ENCODE measurements at regions not wholly inside any gene's neighbourhood (a gene's known extent, or its start where the extent isn't known, plus 50 kb on each side); places are given as distances from the start of the nearest gene placed in this dataset.

- Histone ChIP-seq H3K9me3 (no peaks in the 10 kb centered on the region), H3K27me3 (no peaks in the 10 kb centered on the region), H3K4me1 (peaks cover 0 to 5% (median 0%) of the 10 kb centered on the region in 3 donors), H3K27ac (no peak overlapping the region), H3K36me3 (no peaks in the 10 kb centered on the region), H3K4me3 (no peak overlapping the region)
- ATAC-seq (peak in 1 of 4 donors; percentile 42), DNase-seq (no peak), FAIRE-seq (no peak)
- WGBS, 2 donors, result 72 to 75% methylated on average over 9 of the region's 9 CpGs
- TF ChIP-seq CTCF (IDR thresholded peaks at IDR 0.05), result peak in 2 of 4 donors; percentile 6 to 25
- intact Hi-C loops (cut with DNase I), result no loop called here
Observed at GRCh38 chr7:132656846-132657776, 80.8 kb upstream of the PLXNA4 start.

GRCh38 chr7:132656341-132656740 is 80.1 kb upstream of the PLXNA4 start:
- DNase-seq, result no peak
- no peaks in the 10 kb centered on the region for H3K36me3 ChIP-seq
- intact Hi-C loops (cut with DNase I), result no loop called here
- no peak for FAIRE-seq
- H3K27ac ChIP-seq, result no peak overlapping the region
- ATAC-seq, result no peak
- WGBS, 2 donors, result 90 to 92% methylated on average over 3 of the region's 3 CpGs
- TF ChIP-seq CTCF (IDR thresholded peaks at IDR 0.05), result no peak
- H3K4me3 ChIP-seq, result no peak overlapping the region
- no peaks in the 10 kb centered on the region for H3K27me3 ChIP-seq
- H3K4me1 ChIP-seq, result peaks cover 0 to 5% (median 0%) of the 10 kb centered on the region in 3 donors
- no peaks in the 10 kb centered on the region for H3K9me3 ChIP-seq

- Histone ChIP-seq H3K4me1 (peaks cover 0 to 5% (median 0%) of the 10 kb centered on the region in 3 donors), H3K9me3 (no peaks in the 10 kb centered on the region), H3K4me3 (peak overlapping the region in 1 of 4 donors; percentile 22), H3K27ac (no peak overlapping the region), H3K36me3 (no peaks in the 10 kb centered on the region), H3K27me3 (no peaks in the 10 kb centered on the region)
- TF ChIP-seq CTCF (IDR thresholded peaks at IDR 0.05), result no peak
- peak in 1 of 6 donors; percentile 17 for DNase-seq
- peak in 3 of 4 donors; percentile 57 to 61 (median 60) for ATAC-seq
- intact Hi-C loops (cut with DNase I), result no loop called here
- whole genome bisulfite sequencing, 2 donors, result 9 to 11% methylated on average over 13 of the region's 13 CpGs
- FAIRE-seq, result no peak
Observed at GRCh38 chr7:132655131-132655727, 79.0 kb upstream of the PLXNA4 start.

- Histone ChIP-seq H3K4me3 (no peak overlapping the region), H3K27me3 (no peaks in the 10 kb centered on the region), H3K36me3 (no peaks in the 10 kb centered on the region), H3K9me3 (no peaks in the 10 kb centered on the region), H3K27ac (no peak overlapping the region), H3K4me1 (peaks cover 0 to 5% (median 0%) of the 10 kb centered on the region in 3 donors)
- TF ChIP-seq CTCF (IDR thresholded peaks at IDR 0.05), result no peak
- intact Hi-C loops (cut with DNase I), result no loop called here
- peak in 1 of 4 donors; percentile 51 for ATAC-seq
- 61 to 66% methylated on average over 3 of the region's 3 CpGs for WGBS, 2 donors
- no peak for DNase-seq
- FAIRE-seq, result no peak
Observed at GRCh38 chr7:132654150-132654549, 77.9 kb upstream of the PLXNA4 start.
